GM06990 (cell line): ENCODE measurements at regions not wholly inside any gene's neighbourhood (a gene's known extent, or its start where the extent isn't known, plus 50 kb on each side); places are given as distances from the start of the nearest gene placed in this dataset.

Experiments used
- DNase-seq: peaks from one replicate; pipeline ENCODE4 v3.0.0-alpha.2; 2011; ENCODE audit not compliant: insufficient read length; ENCODE audit errors: extremely low read depth
- H3K27me3 ChIP-seq: replicated peaks from 2 replicates; pipeline ENCODE4 v1.6.0; 2011; ENCODE audit warnings: low read length; ENCODE audit not compliant: control insufficient read depth, insufficient read depth
- H3K36me3 ChIP-seq: 2 replicates; pipeline ENCODE4 v1.5.1; 2011; ENCODE audit warnings: low read length; ENCODE audit not compliant: control insufficient read depth, insufficient read depth
- H3K4me3 ChIP-seq: replicated peaks from 2 replicates; pipeline ENCODE4 v1.5.1; 2011; ENCODE audit warnings: low read depth, mild to moderate bottlenecking, control low read depth, low read length
- TF ChIP-seq, protein P1 (sequence below): IDR thresholded peaks from 2 replicates; pipeline ENCODE4 v1.5.1; 2011; ENCODE audit warnings: low read length, control low read depth, mild to moderate bottlenecking, inconsistent platforms; ENCODE audit not compliant: insufficient read depth, poor library complexity, severe bottlenecking

DNA sequence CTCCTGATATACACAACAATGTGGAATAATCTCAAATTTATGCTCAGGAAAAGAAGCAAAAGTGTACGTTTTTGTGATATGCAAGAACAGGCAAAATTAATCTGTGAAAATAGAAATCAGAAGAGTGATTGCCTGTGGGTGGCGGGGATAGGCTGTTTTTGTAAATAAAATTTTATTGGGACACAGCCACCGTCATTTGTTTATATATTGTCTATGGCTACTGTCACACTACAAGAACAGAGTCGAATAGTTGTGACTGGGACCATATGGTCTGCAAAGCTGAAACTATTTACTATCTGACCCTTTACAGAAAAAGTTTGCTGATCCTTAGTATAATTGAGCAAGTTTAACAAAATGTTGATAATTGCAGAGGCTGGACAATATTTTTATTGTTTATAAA, 269.5 kb upstream of the HTR2A start:
- no peaks in the 10 kb centered on the region for H3K27me3 ChIP-seq
- TF ChIP-seq, protein P1, sequence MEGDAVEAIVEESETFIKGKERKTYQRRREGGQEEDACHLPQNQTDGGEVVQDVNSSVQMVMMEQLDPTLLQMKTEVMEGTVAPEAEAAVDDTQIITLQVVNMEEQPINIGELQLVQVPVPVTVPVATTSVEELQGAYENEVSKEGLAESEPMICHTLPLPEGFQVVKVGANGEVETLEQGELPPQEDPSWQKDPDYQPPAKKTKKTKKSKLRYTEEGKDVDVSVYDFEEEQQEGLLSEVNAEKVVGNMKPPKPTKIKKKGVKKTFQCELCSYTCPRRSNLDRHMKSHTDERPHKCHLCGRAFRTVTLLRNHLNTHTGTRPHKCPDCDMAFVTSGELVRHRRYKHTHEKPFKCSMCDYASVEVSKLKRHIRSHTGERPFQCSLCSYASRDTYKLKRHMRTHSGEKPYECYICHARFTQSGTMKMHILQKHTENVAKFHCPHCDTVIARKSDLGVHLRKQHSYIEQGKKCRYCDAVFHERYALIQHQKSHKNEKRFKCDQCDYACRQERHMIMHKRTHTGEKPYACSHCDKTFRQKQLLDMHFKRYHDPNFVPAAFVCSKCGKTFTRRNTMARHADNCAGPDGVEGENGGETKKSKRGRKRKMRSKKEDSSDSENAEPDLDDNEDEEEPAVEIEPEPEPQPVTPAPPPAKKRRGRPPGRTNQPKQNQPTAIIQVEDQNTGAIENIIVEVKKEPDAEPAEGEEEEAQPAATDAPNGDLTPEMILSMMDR: no peak
- no peaks in the 10 kb centered on the region; the same call in 1 of the 2 replicates for H3K36me3 ChIP-seq
- no peak overlapping the region for H3K4me3 ChIP-seq
- no peak for DNase-seq

DNA sequence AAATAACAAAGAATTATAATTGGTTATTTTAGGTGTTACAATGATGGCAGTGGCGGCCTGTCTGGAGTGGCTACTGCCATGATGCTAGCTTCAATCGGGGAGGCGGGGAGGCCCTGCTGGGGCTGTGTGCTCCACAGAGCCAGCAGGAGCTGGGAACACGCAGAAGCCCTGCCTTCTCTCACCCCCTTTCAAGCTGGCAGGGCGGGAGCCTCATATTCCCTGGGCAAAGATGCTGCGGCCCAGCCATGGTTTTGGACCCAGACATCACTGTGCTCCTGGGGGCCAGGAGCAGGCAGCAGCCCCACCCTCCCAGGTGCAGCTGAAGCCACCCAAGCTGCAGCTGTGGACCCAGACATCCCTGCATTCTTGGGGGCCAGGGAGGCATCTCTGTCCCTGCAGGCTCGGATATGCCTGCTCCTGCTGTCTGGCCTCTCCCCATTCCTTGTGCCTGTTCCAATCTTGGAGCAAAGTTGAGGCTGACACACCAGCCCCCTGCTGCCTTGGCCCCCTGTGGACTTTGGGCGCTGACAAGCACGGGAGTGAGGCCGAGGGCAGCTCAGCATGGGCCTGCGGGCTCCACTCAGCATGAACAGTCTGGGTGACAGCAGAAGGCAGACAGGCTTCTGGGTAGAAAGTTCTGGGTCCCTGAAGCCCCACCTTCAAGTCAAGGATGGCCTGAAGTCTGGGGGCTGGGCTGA, 263.1 kb upstream of the HTR2A start:
- no peak overlapping the region for H3K4me3 ChIP-seq
- H3K27me3 ChIP-seq: no peaks in the 10 kb centered on the region
- DNase-seq: no peak
- TF ChIP-seq, protein P1: no peak
- H3K36me3 ChIP-seq: no peaks in the 10 kb centered on the region

DNA sequence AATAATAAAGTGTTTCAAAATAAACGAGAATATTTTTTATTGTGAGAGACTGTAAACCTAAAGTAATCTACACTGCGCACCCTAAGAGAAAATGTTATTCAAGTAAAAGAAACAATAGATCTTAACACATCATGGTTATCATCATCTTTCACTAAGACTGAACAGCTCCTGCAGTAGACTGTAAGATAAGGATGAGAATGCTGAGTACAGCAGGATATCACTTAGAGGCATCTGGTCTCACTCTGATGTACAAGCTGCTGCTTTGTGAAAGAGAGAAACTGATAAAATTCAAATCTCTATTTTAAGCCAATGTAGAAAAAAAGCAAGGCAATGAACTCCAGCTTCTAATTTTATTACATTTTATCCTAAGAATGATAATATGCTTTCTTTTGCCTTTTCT, 261.7 kb upstream of the HTR2A start:
- TF ChIP-seq, protein P1: no peak
- no peak for DNase-seq
- Histone ChIP-seq H3K27me3 (no peaks in the 10 kb centered on the region), H3K4me3 (no peak overlapping the region), H3K36me3 (no peaks in the 10 kb centered on the region)

DNA sequence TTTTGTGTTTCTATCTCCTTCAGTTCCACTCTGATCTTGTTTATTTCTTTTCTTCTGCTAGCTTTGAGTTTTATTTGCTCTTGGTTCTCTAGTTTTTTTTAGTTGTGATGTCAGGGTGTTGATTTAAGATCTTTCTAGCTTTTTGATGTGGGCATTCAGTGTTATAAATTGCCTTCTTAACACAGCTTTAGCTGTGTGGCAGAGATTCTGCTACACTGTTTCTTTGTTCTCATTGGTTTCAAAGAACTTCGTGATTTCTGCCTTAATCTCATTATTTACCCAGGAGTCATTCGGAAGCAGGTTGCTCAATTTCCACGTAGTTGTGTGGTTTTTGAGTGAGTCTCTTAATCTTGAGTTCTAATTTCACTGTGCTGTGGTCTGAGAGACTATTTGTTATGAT, 251.7 kb upstream of the HTR2A start:
- TF ChIP-seq, protein P1: no peak
- H3K4me3 ChIP-seq: no peak overlapping the region
- H3K36me3 ChIP-seq: no peaks in the 10 kb centered on the region
- no peaks in the 10 kb centered on the region for H3K27me3 ChIP-seq
- DNase-seq: no peak

DNA sequence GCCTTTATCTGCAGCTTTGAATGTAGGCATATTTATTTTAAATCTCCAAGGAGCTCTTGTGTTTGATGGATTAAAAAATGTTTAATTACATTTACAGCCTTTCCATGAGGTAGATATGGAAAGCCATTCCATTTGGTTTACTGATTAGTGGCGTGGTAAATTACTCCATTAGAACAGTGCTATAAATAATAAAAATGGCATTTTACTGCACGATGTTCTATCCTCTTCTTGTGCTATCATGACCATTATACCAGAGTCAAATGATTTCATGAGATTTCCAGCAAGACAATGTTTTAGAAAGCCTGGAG, 250.9 kb upstream of the HTR2A start:
- H3K4me3 ChIP-seq: no peak overlapping the region

More for the DNA sequence above, 250.9 kb upstream of the HTR2A start:
- no peaks in the 10 kb centered on the region for H3K36me3 ChIP-seq
- no peak for DNase-seq
- H3K27me3 ChIP-seq: no peaks in the 10 kb centered on the region
- TF ChIP-seq, protein P1: no peak
